HG03095 (cell line): ENCODE measurements at regions not wholly inside any gene's neighbourhood (a gene's known extent, or its start where the extent isn't known, plus 50 kb on each side); places are given as distances from the start of the nearest gene placed in this dataset.

ENCODE experiments used
- ATAC-seq: cut with Tn5 transposase; IDR thresholded peaks from one replicate; pipeline ENCODE4 v1.9.1; 2021; ENCODE audit warnings: moderate library complexity; ENCODE audit not compliant: unreplicated experiment

DNA sequence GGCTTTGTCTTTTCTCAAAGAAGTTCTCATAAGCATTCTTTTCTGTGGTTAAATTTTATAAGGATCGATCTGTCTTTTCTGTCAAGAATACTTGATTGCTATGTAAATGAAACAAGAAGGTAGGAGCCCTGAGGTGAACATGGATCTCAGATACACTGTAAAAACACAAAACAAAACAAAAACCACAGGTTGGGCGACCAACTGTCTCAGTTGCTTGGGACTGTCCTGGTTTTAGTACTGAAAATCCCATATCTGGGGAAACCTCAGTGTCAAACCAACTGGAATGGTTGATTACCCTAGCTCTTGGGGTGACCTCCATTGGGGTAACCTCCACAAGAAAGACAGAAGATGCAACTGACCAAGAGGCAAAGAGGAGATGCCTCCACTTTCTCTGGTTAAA is 55.8 kb upstream of the TMEM178A start:
- no peak for ATAC-seq

DNA sequence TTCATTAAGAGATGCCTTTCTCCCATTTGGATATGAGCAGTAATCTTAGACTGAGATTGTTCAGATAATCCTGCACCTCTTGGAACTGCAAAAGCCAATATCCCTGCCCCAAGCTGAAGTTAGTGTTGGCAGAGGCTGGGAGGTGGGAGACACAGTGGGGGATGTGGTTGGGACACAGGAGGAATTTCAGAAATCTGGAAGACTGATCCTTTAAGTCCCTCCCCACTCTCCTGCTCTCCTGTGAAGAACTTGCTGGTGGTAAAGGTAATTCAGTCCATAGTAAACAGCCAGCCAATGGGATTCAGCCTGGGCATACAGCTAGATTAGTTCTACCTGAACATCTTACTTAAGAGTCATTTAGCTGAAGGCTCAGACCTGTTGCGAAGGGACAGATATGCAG is 50.0 kb upstream of the TMEM178A start:
- ATAC-seq: no peak
